CD4-positive, alpha-beta memory T cell (primary cell): ENCODE measurements at regions not wholly inside any gene's neighbourhood (a gene's known extent, or its start where the extent isn't known, plus 50 kb on each side); places are given as distances from the start of the nearest gene placed in this dataset.

Experiments
- CTCF ChIA-PET: fragments of 350-600 bp; sonication (Branson Sonifier 250); formaldehyde crosslinking; loops from one replicate; lab custom pipeline; 2021; ENCODE audit warnings: inconsistent platforms; ENCODE audit not compliant: partially characterized antibody; lab: Charles Lee
- POLR2A ChIA-PET: fragments of 350-600 bp; sonication (Branson Sonifier 250); formaldehyde crosslinking; loops from one replicate; lab custom pipeline; 2021; ENCODE audit not compliant: partially characterized antibody; lab: Charles Lee
- DNase-seq, 5 donors: peaks; one replicate each; pipeline versions ENCODE4 v3.0.0 to v3.0.0-alpha.2; 2020 to 2022; ENCODE audit warnings: mixed read lengths in 1 of 5
- H3K27ac ChIP-seq: one replicate; pipeline ENCODE4 v1.7.0; 2013; ENCODE audit warnings: low read depth, low read length
- H3K27me3 ChIP-seq: 2 replicates; pipeline ENCODE4 v1.7.0; 2013; ENCODE audit warnings: mild to moderate bottlenecking, low read length, moderate library complexity; ENCODE audit not compliant: insufficient read depth
- H3K36me3 ChIP-seq: 2 replicates; pipeline ENCODE4 v1.7.0; 2013; ENCODE audit warnings: mild to moderate bottlenecking, low read length, moderate library complexity; ENCODE audit not compliant: insufficient read depth
- H3K4me1 ChIP-seq: 2 replicates; pipeline ENCODE4 v1.7.0; 2013; ENCODE audit warnings: mild to moderate bottlenecking, low read length, moderate library complexity; ENCODE audit not compliant: insufficient read depth
- H3K4me3 ChIP-seq, 2 donors: one replicate each; pipeline ENCODE4 v1.7.0; 2013; ENCODE audit warnings: low read length in 2 of 2, mild to moderate bottlenecking in 1 of 2
- H3K9me3 ChIP-seq, 2 donors: one replicate each; pipeline ENCODE4 v1.7.0; 2013; ENCODE audit warnings: low read length in 2 of 2, control low read depth in 1 of 2; ENCODE audit not compliant: control insufficient read depth in 1 of 2
- H3K27ac Mint-ChIP-seq, 7 donors: one replicate each; pipeline ENCODE4 v1.8.0; 2020 to 2021; ENCODE audit warnings: mixed read lengths in 7 of 7, mild to moderate bottlenecking in 6 of 7, inconsistent platforms in 3 of 7, moderate library complexity in 3 of 7
- H3K27me3 Mint-ChIP-seq, 2 donors: one replicate each; pipeline ENCODE4 v1.8.0; 2020 to 2021; ENCODE audit warnings: mixed read lengths in 2 of 2
- H3K36me3 Mint-ChIP-seq, 2 donors: one replicate each; pipeline ENCODE4 v1.8.0; 2020 to 2021; ENCODE audit warnings: mixed read lengths in 2 of 2, inconsistent platforms in 1 of 2, mild to moderate bottlenecking in 1 of 2
- H3K4me1 Mint-ChIP-seq, 4 donors: one replicate each; pipeline ENCODE4 v1.8.0; 2020 to 2021; ENCODE audit warnings: mixed read lengths in 4 of 4, mild to moderate bottlenecking in 1 of 4
- H3K4me3 Mint-ChIP-seq, 8 donors: one replicate each; pipeline ENCODE4 v1.8.0; 2020 to 2021; ENCODE audit warnings: mixed read lengths in 8 of 8, mild to moderate bottlenecking in 7 of 8, moderate library complexity in 6 of 8, inconsistent platforms in 3 of 8
- H3K9me3 Mint-ChIP-seq, 8 donors: one replicate each; pipeline ENCODE4 v1.8.0; 2020 to 2021; ENCODE audit warnings: mixed read lengths in 8 of 8, mild to moderate bottlenecking in 5 of 8, inconsistent platforms in 3 of 8, moderate library complexity in 1 of 8
- intact Hi-C: fragments of 100-400 bp; cut with micrococcal nuclease; formaldehyde crosslinking; loops from one replicate; pipeline ENCODE4 v1.15.1; 2023

DNA sequence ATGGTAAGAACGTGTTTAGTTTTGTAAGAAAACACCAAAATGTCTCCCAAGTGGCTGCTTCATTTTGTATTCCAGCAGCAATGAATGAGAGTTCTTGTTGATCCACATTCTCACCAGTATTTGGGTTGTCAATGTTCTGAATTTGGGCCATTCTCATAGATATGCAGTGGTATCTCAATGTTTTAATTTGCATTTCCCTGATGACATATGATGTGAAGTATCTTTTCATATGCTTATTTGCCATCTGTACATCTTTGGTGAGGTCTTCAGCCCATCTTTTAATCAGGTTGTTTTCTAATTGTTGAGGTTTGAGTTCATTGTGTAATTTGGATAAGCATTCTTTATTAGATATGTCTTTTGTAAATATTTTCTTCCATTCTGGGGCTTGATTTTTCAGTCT is 436.8 kb upstream of the IRAK1BP1 start:
- no peaks in the 10 kb centered on the region for H3K27me3 ChIP-seq
- ChIA-PET POLR2A (no interaction called here), CTCF (no interaction called here)
- peaks cover 0 to 4% (median 2%) of the 10 kb centered on the region in 8 donors for H3K9me3 Mint-ChIP-seq
- no peak overlapping the region for H3K27ac ChIP-seq
- no peaks in the 10 kb centered on the region for H3K4me1 Mint-ChIP-seq
- no peaks in the 10 kb centered on the region for H3K4me1 ChIP-seq
- no peaks in the 10 kb centered on the region for H3K27me3 Mint-ChIP-seq
- no peak for DNase-seq
- no peak overlapping the region for H3K4me3 Mint-ChIP-seq
- intact Hi-C loops, result no loop called here
- H3K4me3 ChIP-seq, result no peak overlapping the region
- H3K36me3 Mint-ChIP-seq, result no peaks in the 10 kb centered on the region
- H3K9me3 ChIP-seq, result no peaks in the 10 kb centered on the region
- H3K36me3 ChIP-seq, result no peaks in the 10 kb centered on the region
- no peak overlapping the region for H3K27ac Mint-ChIP-seq

DNA sequence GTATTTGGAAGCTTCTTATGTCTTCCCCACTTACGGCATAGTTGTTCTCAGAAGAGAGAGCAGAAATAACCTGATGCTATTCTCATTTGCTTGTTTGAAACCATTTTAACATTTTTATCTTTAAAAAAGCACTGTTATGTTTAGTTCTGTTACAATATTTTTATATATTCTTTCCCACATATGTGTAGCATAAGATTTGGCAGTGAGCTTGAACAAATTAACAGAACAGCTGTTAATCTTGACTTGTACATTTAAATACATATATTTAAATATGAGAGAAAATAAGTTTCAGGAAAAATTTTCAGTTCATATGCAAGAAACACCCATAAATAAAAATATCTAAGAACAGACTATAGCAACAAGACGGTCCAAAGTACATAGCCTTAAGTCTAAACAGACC is 431.7 kb upstream of the IRAK1BP1 start:
- ChIA-PET CTCF (no interaction called here), POLR2A (no interaction called here)
- Mint-ChIP-seq H3K36me3 (no peaks in the 10 kb centered on the region), H3K27me3 (no peaks in the 10 kb centered on the region), H3K4me3 (no peak overlapping the region), H3K4me1 (no peaks in the 10 kb centered on the region), H3K9me3 (peaks cover 0 to 3% (median 0%) of the 10 kb centered on the region in 8 donors), H3K27ac (no peak overlapping the region)
- no peaks in the 10 kb centered on the region for H3K36me3 ChIP-seq
- no peaks in the 10 kb centered on the region for H3K4me1 ChIP-seq
- H3K27ac ChIP-seq, result no peak overlapping the region
- no peak for DNase-seq
- H3K4me3 ChIP-seq, result no peak overlapping the region
- intact Hi-C loops, result no loop called here
- H3K27me3 ChIP-seq, result no peaks in the 10 kb centered on the region
- H3K9me3 ChIP-seq, result no peaks in the 10 kb centered on the region

DNA sequence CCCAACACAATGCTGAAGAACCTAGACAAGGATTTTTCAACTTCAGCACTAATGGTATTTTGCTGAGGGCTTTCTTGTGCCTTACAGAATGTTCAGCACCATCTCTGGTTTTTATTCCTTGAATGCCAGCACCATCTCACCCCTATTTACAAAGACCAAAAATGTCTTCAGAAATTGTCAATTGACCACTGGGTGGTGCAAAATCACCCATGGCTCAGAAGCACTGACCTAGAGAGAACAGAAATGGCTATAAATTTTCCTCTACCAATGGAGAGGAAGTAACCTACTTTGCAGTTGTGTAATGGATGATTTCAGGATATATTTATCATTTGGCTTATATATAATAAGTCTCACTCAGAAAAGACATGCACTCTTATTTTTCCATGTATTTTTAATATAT is 431.0 kb upstream of the IRAK1BP1 start:
- Histone ChIP-seq H3K9me3 (no peaks in the 10 kb centered on the region), H3K4me1 (no peaks in the 10 kb centered on the region), H3K36me3 (no peaks in the 10 kb centered on the region), H3K27me3 (no peaks in the 10 kb centered on the region), H3K4me3 (no peak overlapping the region), H3K27ac (no peak overlapping the region)
- ChIA-PET POLR2A (no interaction called here), CTCF (no interaction called here)
- intact Hi-C loops, result no loop called here
- H3K9me3 Mint-ChIP-seq, result peaks cover 0 to 1% (median 0%) of the 10 kb centered on the region in 8 donors
- no peaks in the 10 kb centered on the region for H3K27me3 Mint-ChIP-seq
- H3K4me1 Mint-ChIP-seq, result no peaks in the 10 kb centered on the region
- H3K36me3 Mint-ChIP-seq, result no peaks in the 10 kb centered on the region
- no peak for DNase-seq
- no peak overlapping the region for H3K27ac Mint-ChIP-seq
- no peak overlapping the region for H3K4me3 Mint-ChIP-seq

DNA sequence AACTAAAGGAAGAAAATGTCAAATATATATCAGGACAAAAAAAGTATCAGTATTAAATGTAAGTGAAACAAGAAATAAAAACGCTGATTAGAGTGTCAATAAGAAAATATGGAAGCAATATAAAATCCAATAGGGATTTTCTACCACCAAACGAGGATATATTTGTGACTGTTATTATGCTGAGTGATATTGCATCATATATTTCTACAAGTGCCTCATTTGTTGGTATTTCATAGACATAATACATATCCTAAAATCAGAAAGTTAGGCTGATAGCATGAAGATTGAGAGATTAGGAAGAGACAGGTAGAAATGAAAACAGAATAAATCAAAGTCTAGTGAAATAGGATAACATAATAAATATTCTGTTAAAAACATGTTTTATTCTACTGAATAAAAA is 429.2 kb upstream of the IRAK1BP1 start:
- CTCF ChIA-PET, result no interaction called here
- H3K4me3 Mint-ChIP-seq, result no peak overlapping the region
- H3K27ac Mint-ChIP-seq, result no peak overlapping the region
- no peaks in the 10 kb centered on the region for H3K36me3 ChIP-seq
- POLR2A ChIA-PET, result no interaction called here
- peaks cover 0 to 2% (median 0%) of the 10 kb centered on the region in 8 donors for H3K9me3 Mint-ChIP-seq
- H3K27ac ChIP-seq, result no peak overlapping the region
- H3K9me3 ChIP-seq, result no peaks in the 10 kb centered on the region
- H3K4me1 Mint-ChIP-seq, result no peaks in the 10 kb centered on the region
- H3K4me1 ChIP-seq, result no peaks in the 10 kb centered on the region
- H3K27me3 ChIP-seq, result no peaks in the 10 kb centered on the region
- DNase-seq, result no peak
- H3K27me3 Mint-ChIP-seq, result no peaks in the 10 kb centered on the region
- intact Hi-C loops, result no loop called here
- no peaks in the 10 kb centered on the region for H3K36me3 Mint-ChIP-seq
- H3K4me3 ChIP-seq, result no peak overlapping the region

DNA sequence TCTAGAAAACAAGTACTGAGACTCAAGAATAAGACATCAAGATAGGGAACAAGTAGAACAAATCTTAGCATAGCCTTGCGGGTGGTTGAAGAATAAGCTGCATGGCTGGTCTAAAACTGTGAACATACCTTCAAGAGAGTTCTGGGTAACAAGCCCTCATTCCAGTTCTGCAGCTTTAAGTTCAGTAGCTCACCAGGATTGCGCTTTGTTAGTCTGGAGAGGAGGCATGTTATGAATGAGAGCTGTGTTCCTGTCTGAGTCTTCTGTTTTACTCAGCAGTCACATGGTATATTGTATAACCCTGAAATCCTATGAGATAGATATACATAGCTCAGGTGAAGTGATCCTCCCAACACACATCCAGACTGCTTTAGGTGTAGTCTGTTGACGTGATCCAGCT is 406.6 kb upstream of the IRAK1BP1 start:
- DNase-seq, result no peak
- H3K4me1 Mint-ChIP-seq, result no peaks in the 10 kb centered on the region
- no peaks in the 10 kb centered on the region for H3K27me3 Mint-ChIP-seq
- Histone ChIP-seq H3K27me3 (no peaks in the 10 kb centered on the region), H3K9me3 (no peaks in the 10 kb centered on the region), H3K4me1 (no peaks in the 10 kb centered on the region), H3K36me3 (no peaks in the 10 kb centered on the region), H3K4me3 (no peak overlapping the region), H3K27ac (no peak overlapping the region)
- intact Hi-C loops, result no loop called here
- CTCF ChIA-PET, result no interaction called here
- no peak overlapping the region for H3K4me3 Mint-ChIP-seq
- POLR2A ChIA-PET, result no interaction called here
- no peak overlapping the region for H3K27ac Mint-ChIP-seq
- no peaks in the 10 kb centered on the region for H3K36me3 Mint-ChIP-seq
- H3K9me3 Mint-ChIP-seq, result peaks cover 0 to 10% (median 6%) of the 10 kb centered on the region in 8 donors

DNA sequence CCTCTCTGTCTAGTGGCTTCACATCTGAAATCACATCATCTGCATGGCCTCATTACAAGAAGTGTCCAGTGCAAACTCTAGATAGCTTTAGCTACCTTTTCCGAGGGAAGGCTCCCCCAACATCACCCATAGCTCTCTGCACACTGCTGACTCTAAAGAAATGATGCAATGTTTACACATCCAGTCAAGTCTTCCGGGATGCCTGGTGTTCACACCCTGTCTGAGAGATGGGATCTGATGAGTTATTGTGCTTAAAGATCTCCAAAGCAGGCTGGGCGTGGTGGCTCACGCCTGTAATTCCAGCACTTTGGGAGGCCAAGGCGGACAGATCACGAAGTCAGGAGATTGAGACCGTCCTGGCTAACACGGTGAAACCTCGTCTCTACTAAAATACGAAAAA is 404.6 kb upstream of the IRAK1BP1 start:
- Mint-ChIP-seq H3K36me3 (no peaks in the 10 kb centered on the region), H3K27me3 (no peaks in the 10 kb centered on the region), H3K27ac (no peak overlapping the region), H3K4me1 (no peaks in the 10 kb centered on the region), H3K9me3 (peaks cover 0 to 6% (median 2%) of the 10 kb centered on the region in 8 donors), H3K4me3 (no peak overlapping the region)
- H3K36me3 ChIP-seq, result no peaks in the 10 kb centered on the region
- no peaks in the 10 kb centered on the region for H3K9me3 ChIP-seq
- H3K27ac ChIP-seq, result no peak overlapping the region
- H3K27me3 ChIP-seq, result no peaks in the 10 kb centered on the region
- DNase-seq, result no peak
- intact Hi-C loops, result no loop called here
- H3K4me1 ChIP-seq, result no peaks in the 10 kb centered on the region
- POLR2A ChIA-PET, result no interaction called here
- H3K4me3 ChIP-seq, result no peak overlapping the region
- CTCF ChIA-PET, result no interaction called here

DNA sequence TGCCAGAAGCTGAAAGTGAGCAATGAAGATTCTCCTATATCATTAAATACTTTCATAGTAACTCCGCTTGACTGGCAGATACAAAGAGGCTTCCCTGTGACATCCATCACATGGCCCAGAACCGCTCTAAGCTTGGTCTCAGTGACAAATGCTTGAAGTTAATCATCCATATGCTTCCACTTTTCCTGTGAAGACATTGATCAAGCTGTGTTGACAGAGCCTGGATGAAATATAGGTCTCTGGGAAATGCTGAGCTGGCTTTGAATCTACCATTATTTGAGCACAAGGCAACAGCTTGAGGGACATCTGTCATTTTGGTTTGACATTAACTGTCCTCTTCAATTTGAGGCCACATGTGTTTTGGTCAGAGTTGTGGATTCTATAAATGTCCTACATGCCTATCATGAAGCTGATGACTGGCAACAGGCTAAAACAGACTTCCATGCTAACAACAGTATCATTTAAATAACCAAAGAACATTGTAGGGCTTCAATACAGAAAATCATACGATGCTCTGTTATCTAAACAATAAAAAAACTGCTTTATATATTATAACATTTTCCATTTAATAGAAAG is 402.2 kb upstream of the IRAK1BP1 start:
- Histone ChIP-seq H3K4me1 (no peaks in the 10 kb centered on the region), H3K27ac (no peak overlapping the region), H3K36me3 (no peaks in the 10 kb centered on the region), H3K4me3 (no peak overlapping the region), H3K27me3 (no peaks in the 10 kb centered on the region), H3K9me3 (no peaks in the 10 kb centered on the region)
- intact Hi-C loops, result no loop called here
- Mint-ChIP-seq H3K36me3 (no peaks in the 10 kb centered on the region), H3K27me3 (no peaks in the 10 kb centered on the region), H3K4me3 (no peak overlapping the region), H3K27ac (no peak overlapping the region), H3K4me1 (no peaks in the 10 kb centered on the region), H3K9me3 (peaks cover 0 to 7% (median 2%) of the 10 kb centered on the region in 8 donors)
- ChIA-PET POLR2A (no interaction called here), CTCF (no interaction called here)
- DNase-seq, result no peak

DNA sequence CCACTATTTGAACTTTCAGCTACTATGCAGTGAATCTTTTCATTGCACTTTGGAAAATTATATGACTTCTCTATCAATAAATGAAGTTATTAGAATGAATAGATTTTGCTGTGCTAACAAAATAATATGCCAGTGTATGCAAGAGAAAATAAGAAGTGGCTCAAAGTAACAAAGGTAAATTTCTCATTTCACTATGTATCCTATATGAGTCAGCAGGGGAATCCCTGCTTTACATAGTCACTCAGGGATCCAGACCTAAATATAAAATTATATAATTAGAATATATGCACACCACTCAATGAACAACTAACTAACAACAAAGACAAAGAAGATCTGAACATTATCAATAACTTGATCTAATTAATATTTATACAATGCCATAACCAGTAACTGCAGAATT is 390.8 kb upstream of the IRAK1BP1 start:
- H3K9me3 Mint-ChIP-seq, result peaks cover 0 to 12% (median under 1%) of the 10 kb centered on the region in 8 donors
- no peaks in the 10 kb centered on the region for H3K4me1 Mint-ChIP-seq
- no peak overlapping the region for H3K4me3 Mint-ChIP-seq
- H3K27me3 Mint-ChIP-seq, result no peaks in the 10 kb centered on the region
- H3K27ac ChIP-seq, result no peak overlapping the region
- H3K4me1 ChIP-seq, result no peaks in the 10 kb centered on the region
- ChIA-PET POLR2A (no interaction called here), CTCF (no interaction called here)
- no peak overlapping the region for H3K4me3 ChIP-seq
- no peaks in the 10 kb centered on the region for H3K27me3 ChIP-seq
- no peaks in the 10 kb centered on the region for H3K36me3 Mint-ChIP-seq
- H3K27ac Mint-ChIP-seq, result no peak overlapping the region
- no peaks in the 10 kb centered on the region for H3K36me3 ChIP-seq
- no peak for DNase-seq
- H3K9me3 ChIP-seq, result no peaks in the 10 kb centered on the region
- intact Hi-C loops, result no loop called here
